A673 (cell line): ENCODE measurements at regions not wholly inside any gene's neighbourhood (a gene's known extent, or its start where the extent isn't known, plus 50 kb on each side); places are given as distances from the start of the nearest gene placed in this dataset.

ENCODE experiments used
- EZH2 ChIP-seq: fragments of 200-600 bp; sonication (generic); IDR thresholded peaks from 2 replicates; pipeline ENCODE4 v1.6.1; 2017; ENCODE audit warnings: borderline replicate concordance, low read depth, mild to moderate bottlenecking, mixed read lengths, antibody characterized with exemption, low read length; ENCODE audit not compliant: poor library complexity, severe bottlenecking
- TF ChIP-seq, protein P1 (sequence below): fragments of 300-800, 200-600 bp; sonication (generic); conservative IDR thresholded peaks from 2 replicates; pipeline ENCODE4 v1.5.1; 2017; ENCODE audit warnings: low read depth, mild to moderate bottlenecking, antibody characterized with exemption, low read length, moderate library complexity, mixed read lengths

DNA sequence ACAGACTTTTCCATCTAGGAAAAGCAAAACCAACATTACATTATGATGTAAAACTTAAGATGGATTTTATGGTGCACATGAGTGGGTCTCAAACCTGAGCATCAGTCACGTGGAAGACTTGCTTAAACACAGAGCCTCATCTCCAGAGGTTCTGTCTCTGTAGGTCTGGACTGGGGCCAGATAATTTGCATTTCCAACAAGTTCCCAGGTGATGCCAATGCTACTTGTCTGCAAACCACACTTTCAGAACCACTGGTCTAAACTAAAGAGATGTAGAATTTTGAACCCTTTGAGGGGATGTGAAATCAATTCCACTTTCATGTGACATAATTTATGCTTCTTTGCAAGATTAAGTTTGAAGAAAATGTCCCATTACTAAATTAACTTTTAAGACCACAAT lies 522.8 kb downstream of the MBD2 start:
- TF ChIP-seq, protein P1, sequence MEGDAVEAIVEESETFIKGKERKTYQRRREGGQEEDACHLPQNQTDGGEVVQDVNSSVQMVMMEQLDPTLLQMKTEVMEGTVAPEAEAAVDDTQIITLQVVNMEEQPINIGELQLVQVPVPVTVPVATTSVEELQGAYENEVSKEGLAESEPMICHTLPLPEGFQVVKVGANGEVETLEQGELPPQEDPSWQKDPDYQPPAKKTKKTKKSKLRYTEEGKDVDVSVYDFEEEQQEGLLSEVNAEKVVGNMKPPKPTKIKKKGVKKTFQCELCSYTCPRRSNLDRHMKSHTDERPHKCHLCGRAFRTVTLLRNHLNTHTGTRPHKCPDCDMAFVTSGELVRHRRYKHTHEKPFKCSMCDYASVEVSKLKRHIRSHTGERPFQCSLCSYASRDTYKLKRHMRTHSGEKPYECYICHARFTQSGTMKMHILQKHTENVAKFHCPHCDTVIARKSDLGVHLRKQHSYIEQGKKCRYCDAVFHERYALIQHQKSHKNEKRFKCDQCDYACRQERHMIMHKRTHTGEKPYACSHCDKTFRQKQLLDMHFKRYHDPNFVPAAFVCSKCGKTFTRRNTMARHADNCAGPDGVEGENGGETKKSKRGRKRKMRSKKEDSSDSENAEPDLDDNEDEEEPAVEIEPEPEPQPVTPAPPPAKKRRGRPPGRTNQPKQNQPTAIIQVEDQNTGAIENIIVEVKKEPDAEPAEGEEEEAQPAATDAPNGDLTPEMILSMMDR: no peak
- no peak for TF ChIP-seq EZH2
